Peyer's patch (tissue), 4 donors: ENCODE measurements at regions not wholly inside any gene's neighbourhood (a gene's known extent, or its start where the extent isn't known, plus 50 kb on each side); places are given as distances from the start of the nearest gene placed in this dataset.
"Not testable (repeated sequence)": the region's sequence is repeated elsewhere in the genome, so short reads cannot be mapped to it uniquely, and the experiment has no call there.

Experiments used
- DNase-seq, 3 donors: peaks; one replicate each; pipeline ENCODE4 v3.0.0-alpha.2; 2017 to 2019
- H3K27ac ChIP-seq, 4 donors: fragments of 200-600 bp; sonication (generic); one replicate each; pipeline ENCODE4 v1.5.1; 2016 to 2019
- H3K27me3 ChIP-seq, 2 donors: fragments of 200-600 bp; sonication (generic); one replicate each; pipeline ENCODE4 v1.5.1; 2019
- H3K36me3 ChIP-seq, 3 donors: fragments of 200-600 bp; sonication (generic); one replicate each; pipeline ENCODE4 v1.5.1; 2016 to 2019
- H3K4me1 ChIP-seq, 4 donors: fragments of 200-600 bp; sonication (generic); one replicate each; pipeline ENCODE4 v1.5.1; 2016 to 2019
- H3K4me3 ChIP-seq, 4 donors: fragments of 200-600 bp; sonication (generic); 1 replicate in 3 of 4; 2 replicates in 1 of 4; pipeline ENCODE4 v1.5.1; 2016 to 2019; ENCODE audit warnings: mild to moderate bottlenecking in 1 of 4
- H3K9me3 ChIP-seq, 4 donors: fragments of 200-600 bp; sonication (generic); one replicate each; pipeline ENCODE4 v1.5.1; 2016 to 2019; ENCODE audit warnings: mild to moderate bottlenecking in 1 of 4
- POLR2A ChIP-seq, 2 donors: fragments of 450-650 bp; IDR thresholded peaks; one replicate each; pipeline ENCODE4 v1.5.1; 2017; ENCODE audit warnings: antibody characterized with exemption in 2 of 2, mild to moderate bottlenecking in 2 of 2, moderate library complexity in 2 of 2
- TF ChIP-seq, protein P1 (sequence below), 6 experiments: fragments of 450-650 bp in 4 of 6; fragments of 200-600 bp in 2 of 6; sonication (generic) in 1 of 6; IDR thresholded peaks; one replicate each; pipeline ENCODE4 v1.5.1; 2017 to 2019; ENCODE audit warnings: antibody characterized with exemption in 6 of 6, mild to moderate bottlenecking in 3 of 6, moderate library complexity in 1 of 6

DNA sequence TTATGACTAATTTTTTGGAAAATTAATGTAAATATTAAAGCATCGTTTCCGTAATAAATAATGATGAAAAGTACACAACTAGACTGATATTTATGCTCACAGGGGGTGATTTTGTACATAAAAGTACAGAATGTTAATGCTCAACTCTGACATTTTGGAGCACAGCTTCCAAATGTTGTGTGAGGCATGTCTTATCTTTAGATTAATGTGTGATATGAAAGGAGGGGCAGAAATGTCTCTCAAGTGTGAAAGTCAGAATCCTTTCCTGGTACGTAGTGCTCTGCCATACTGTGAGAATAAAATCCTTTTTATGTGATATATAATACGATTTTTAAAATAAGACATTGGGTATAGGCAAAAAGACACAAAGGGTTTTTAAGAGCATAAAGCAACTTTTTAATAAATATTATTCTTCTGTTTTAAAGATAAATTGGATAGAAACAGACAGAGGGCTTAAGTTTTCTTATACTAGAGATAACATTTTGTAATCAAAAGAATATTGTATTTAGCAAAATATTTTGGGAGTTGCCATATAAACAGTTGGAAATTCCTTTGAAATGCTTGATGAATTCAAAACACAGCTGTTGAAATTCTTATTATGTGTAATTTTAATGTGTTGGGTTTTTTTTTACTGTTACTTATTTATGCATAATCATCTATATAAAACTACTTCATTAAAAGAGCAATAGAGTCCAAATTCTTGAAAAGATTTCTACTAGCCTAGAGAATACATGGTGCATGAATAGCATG lies 389.7 kb downstream of the RAP2B start:
- TF ChIP-seq POLR2A (IDR thresholded peaks at IDR 0.05): no peak
- TF ChIP-seq, protein P1, sequence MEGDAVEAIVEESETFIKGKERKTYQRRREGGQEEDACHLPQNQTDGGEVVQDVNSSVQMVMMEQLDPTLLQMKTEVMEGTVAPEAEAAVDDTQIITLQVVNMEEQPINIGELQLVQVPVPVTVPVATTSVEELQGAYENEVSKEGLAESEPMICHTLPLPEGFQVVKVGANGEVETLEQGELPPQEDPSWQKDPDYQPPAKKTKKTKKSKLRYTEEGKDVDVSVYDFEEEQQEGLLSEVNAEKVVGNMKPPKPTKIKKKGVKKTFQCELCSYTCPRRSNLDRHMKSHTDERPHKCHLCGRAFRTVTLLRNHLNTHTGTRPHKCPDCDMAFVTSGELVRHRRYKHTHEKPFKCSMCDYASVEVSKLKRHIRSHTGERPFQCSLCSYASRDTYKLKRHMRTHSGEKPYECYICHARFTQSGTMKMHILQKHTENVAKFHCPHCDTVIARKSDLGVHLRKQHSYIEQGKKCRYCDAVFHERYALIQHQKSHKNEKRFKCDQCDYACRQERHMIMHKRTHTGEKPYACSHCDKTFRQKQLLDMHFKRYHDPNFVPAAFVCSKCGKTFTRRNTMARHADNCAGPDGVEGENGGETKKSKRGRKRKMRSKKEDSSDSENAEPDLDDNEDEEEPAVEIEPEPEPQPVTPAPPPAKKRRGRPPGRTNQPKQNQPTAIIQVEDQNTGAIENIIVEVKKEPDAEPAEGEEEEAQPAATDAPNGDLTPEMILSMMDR (IDR thresholded peaks at IDR 0.05): no peak

GRCh38 chr3:153552887-153553604 lies 391.0 kb downstream of the RAP2B start:
- H3K27ac ChIP-seq: no peak overlapping the region
- H3K4me3 ChIP-seq: no peak overlapping the region
- TF ChIP-seq, protein P1 (IDR thresholded peaks at IDR 0.05): no peak
- TF ChIP-seq POLR2A (IDR thresholded peaks at IDR 0.05): no peak

More for the DNA sequence above, 389.7 kb downstream of the RAP2B start:
- Histone ChIP-seq H3K4me3 (no peak overlapping the region), H3K9me3 (no peaks in the 10 kb centered on the region), H3K36me3 (no peaks in the 10 kb centered on the region), H3K27me3 (no peaks in the 10 kb centered on the region), H3K4me1 (no peaks in the 10 kb centered on the region), H3K27ac (no peak overlapping the region)
- DNase-seq: no peak

DNA sequence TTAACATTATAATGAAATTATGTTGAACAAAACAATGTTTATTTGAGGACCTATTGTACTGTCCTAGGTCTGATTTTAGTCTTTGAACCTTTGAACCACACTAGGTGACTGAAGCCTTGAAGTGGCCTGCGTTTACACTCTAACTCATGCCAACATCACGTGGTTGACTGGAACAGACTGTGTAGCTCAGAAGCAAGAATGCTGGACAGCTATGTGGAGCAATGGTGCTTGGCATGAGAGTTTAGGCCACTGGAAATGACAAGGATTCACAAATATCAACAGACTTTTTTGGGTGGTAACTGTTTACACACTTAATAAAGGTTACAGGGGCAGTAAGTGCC lies 391.5 kb downstream of the RAP2B start:
- H3K27ac ChIP-seq: no peak overlapping the region
- TF ChIP-seq, protein P1 (IDR thresholded peaks at IDR 0.05): no peak
- no peak for TF ChIP-seq POLR2A (IDR thresholded peaks at IDR 0.05)
- DNase-seq: no peak
- H3K27me3 ChIP-seq: no peaks in the 10 kb centered on the region
- H3K4me1 ChIP-seq: no peaks in the 10 kb centered on the region
- H3K9me3 ChIP-seq: no peaks in the 10 kb centered on the region
- H3K36me3 ChIP-seq: no peaks in the 10 kb centered on the region
- H3K4me3 ChIP-seq: no peak overlapping the region

More at GRCh38 chr3:153552887-153553604, 391.0 kb downstream of the RAP2B start:
- DNase-seq: no peak
- no peaks in the 10 kb centered on the region for H3K27me3 ChIP-seq
- H3K36me3 ChIP-seq: no peaks in the 10 kb centered on the region
- no peaks in the 10 kb centered on the region for H3K9me3 ChIP-seq
- no peaks in the 10 kb centered on the region for H3K4me1 ChIP-seq

DNA sequence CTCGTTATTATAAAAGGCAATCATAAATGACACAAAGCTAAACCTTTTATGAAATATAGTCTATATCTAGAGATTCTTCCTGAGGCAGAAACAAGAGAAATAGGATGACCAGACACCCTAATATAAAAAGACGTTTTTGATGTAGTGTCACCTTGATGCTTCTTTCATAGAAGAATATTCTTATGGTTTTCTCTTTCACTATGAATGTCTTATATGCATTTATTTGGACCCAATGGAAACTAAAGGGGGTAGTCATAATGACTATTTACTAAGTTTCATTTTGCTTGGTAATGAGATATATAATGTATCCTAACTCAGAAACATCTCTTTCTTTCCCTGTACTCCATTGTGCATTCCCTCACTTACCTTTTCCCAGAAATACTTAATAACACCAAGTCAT lies 393.9 kb downstream of the RAP2B start:
- Histone ChIP-seq H3K4me1 (no peaks in the 10 kb centered on the region), H3K36me3 (no peaks in the 10 kb centered on the region), H3K4me3 (no peak overlapping the region), H3K9me3 (peaks cover 0 to 2% (median 0%) of the 10 kb centered on the region in 4 donors), H3K27me3 (no peaks in the 10 kb centered on the region), H3K27ac (no peak overlapping the region)
- TF ChIP-seq, protein P1 (IDR thresholded peaks at IDR 0.05): no peak
- TF ChIP-seq POLR2A (IDR thresholded peaks at IDR 0.05): no peak
- no peak for DNase-seq

GRCh38 chr3:153559366-153559765 lies 397.3 kb downstream of the RAP2B start:
- H3K27me3 ChIP-seq, DNase-seq, H3K27ac ChIP-seq, H3K36me3 ChIP-seq, H3K4me3 ChIP-seq, H3K4me1 ChIP-seq: not testable (repeated sequence)
- peaks cover 0 to 14% (median 1%) of the 10 kb centered on the region in 4 donors for H3K9me3 ChIP-seq

DNA sequence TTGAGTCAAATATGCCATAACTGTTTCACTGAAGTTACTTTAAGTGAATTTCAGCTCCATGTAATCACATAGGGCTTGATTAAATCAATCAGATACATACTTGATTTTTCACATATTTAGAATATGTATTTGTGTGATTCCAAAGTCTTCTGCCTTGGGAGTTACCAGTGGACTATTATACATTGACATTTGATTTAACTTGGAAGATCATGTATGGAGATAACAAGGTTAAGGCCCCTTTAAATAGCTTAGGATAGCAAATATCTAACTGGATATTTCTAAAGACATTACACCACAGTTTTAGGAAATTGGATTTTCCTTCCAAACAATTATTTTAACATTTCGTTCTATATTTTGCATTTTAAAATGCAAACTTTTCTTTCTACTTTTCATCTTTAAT lies 405.0 kb downstream of the RAP2B start:
- H3K9me3 ChIP-seq: peaks cover 0 to 14% (median 3%) of the 10 kb centered on the region in 4 donors
- H3K4me1 ChIP-seq: no peaks in the 10 kb centered on the region
- no peak overlapping the region for H3K4me3 ChIP-seq
- no peak for TF ChIP-seq POLR2A (IDR thresholded peaks at IDR 0.05)
- TF ChIP-seq, protein P1 (IDR thresholded peaks at IDR 0.05): no peak
- DNase-seq: no peak
- H3K36me3 ChIP-seq: no peaks in the 10 kb centered on the region
- no peak overlapping the region for H3K27ac ChIP-seq
- H3K27me3 ChIP-seq: no peaks in the 10 kb centered on the region
